ENCODE measurements at regions not wholly inside any gene's neighbourhood (a gene's known extent, or its start where the extent isn't known, plus 50 kb on each side); places are given as distances from the start of the nearest gene placed in this dataset.

GRCh38 chr16:51822471-51822870, 671.4 kb upstream of the SALL1 start:
- H3K9me3 Mint-ChIP-seq: no peaks in the 10 kb centered on the region
- no peaks in the 10 kb centered on the region for H3K36me3 Mint-ChIP-seq (ENCODE audit: low read depth)
- H3K27ac Mint-ChIP-seq: peak overlapping the region; percentile 76
- DNase-seq: no peak
- no peaks in the 10 kb centered on the region for H3K27me3 Mint-ChIP-seq (ENCODE audit: low read depth, poor library complexity)
- no peak for TF ChIP-seq CTCF (IDR thresholded peaks at IDR 0.05)
- no peak overlapping the region for H3K4me3 Mint-ChIP-seq
- peaks cover 42% of the 10 kb centered on the region for H3K4me1 Mint-ChIP-seq

DNA sequence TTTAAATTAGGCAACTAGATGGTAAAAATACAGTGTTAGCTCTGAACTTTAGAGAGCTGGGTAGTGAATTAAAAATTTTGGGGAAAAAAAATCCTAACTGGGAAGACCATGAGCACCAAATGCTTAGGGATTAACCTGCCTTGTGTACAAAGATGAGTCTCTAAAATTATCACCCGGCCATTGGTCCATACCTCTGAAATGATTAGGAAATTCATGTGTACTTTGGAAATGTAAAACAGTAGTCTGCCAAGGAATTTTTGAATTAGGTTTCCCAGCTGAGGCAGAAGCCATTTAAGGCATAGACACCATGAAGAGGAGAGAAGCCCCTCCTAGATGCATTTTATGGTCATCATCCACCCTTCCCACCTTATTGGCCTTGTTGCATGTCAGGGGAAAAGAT, 670.5 kb upstream of the SALL1 start:
- DNase-seq: no peak
- no peak overlapping the region for H3K27ac Mint-ChIP-seq
- peaks cover 42% of the 10 kb centered on the region for H3K4me1 Mint-ChIP-seq
- H3K9me3 Mint-ChIP-seq: no peaks in the 10 kb centered on the region
- no peak overlapping the region for H3K4me3 Mint-ChIP-seq
- H3K36me3 Mint-ChIP-seq (ENCODE audit: low read depth): no peaks in the 10 kb centered on the region
- H3K27me3 Mint-ChIP-seq (ENCODE audit: low read depth, poor library complexity): no peaks in the 10 kb centered on the region
- TF ChIP-seq CTCF (IDR thresholded peaks at IDR 0.05): no peak

- DNase-seq: no peak
- H3K36me3 Mint-ChIP-seq (ENCODE audit: low read depth): no peaks in the 10 kb centered on the region
- TF ChIP-seq CTCF (IDR thresholded peaks at IDR 0.05): no peak
- H3K9me3 Mint-ChIP-seq: no peaks in the 10 kb centered on the region
- no peaks in the 10 kb centered on the region for H3K27me3 Mint-ChIP-seq (ENCODE audit: low read depth, poor library complexity)
- no peak overlapping the region for H3K27ac Mint-ChIP-seq
- no peak overlapping the region for H3K4me3 Mint-ChIP-seq
- peaks cover 42% of the 10 kb centered on the region for H3K4me1 Mint-ChIP-seq
These were observed 669.1 kb upstream of the SALL1 start for GRCh38 chr16:51820176-51820575.

DNA sequence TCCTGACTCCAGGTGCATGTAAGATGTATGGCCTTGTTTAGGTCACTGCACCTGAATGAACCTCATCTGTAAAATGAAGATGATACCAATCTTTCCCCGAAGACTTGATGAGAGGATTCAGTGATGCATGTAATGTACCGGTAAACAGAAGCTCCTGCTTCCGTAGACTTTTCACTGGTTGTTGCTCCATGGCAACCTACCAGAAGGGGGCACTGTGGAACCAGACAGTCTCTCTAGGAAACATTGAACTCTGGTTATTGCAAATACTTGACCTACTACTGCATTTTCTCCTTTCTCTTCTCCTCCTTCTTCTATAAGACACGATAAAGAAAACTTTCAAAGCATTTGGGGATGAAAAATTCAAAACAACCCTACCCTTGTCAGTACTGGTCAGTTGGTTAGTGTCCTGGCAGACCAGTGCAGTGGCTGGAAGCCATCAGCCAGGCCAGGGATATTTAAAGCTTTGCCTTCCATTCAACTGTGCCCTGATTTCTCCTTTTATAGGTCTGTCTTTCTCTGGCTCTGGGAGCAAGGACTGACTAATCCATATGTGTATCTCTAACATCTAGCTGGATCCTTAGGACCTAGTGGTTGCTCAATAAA, 667.4 kb upstream of the SALL1 start:
- Mint-ChIP-seq H3K4me1 (peaks cover 42% of the 10 kb centered on the region), H3K36me3 (ENCODE audit: low read depth) (peaks cover 4% of the 10 kb centered on the region)
- TF ChIP-seq CTCF (IDR thresholded peaks at IDR 0.05): peak; percentile 83

GRCh38 chr16:51816929-51817328, 665.9 kb upstream of the SALL1 start:
- Mint-ChIP-seq H3K4me1 (peaks cover 26% of the 10 kb centered on the region), H3K36me3 (ENCODE audit: low read depth) (peaks cover 7% of the 10 kb centered on the region), H3K4me3 (no peak overlapping the region), H3K9me3 (peaks cover 8% of the 10 kb centered on the region), H3K27me3 (ENCODE audit: low read depth, poor library complexity) (no peaks in the 10 kb centered on the region), H3K27ac (no peak overlapping the region)
- DNase-seq: no peak
- TF ChIP-seq CTCF (IDR thresholded peaks at IDR 0.05): no peak

More for the DNA sequence above, 667.4 kb upstream of the SALL1 start:
- H3K27me3 Mint-ChIP-seq (ENCODE audit: low read depth, poor library complexity): no peaks in the 10 kb centered on the region
- no peak overlapping the region for H3K4me3 Mint-ChIP-seq
- no peak overlapping the region for H3K27ac Mint-ChIP-seq
- DNase-seq: peak; percentile 75
- H3K9me3 Mint-ChIP-seq: peaks cover 5% of the 10 kb centered on the region

GRCh38 chr16:51815523-51815922, 664.5 kb upstream of the SALL1 start:
- Mint-ChIP-seq H3K27me3 (ENCODE audit: low read depth, poor library complexity) (no peaks in the 10 kb centered on the region), H3K27ac (no peak overlapping the region), H3K9me3 (peaks cover 8% of the 10 kb centered on the region), H3K4me1 (peaks cover 17% of the 10 kb centered on the region), H3K4me3 (no peak overlapping the region), H3K36me3 (ENCODE audit: low read depth) (peaks cover 7% of the 10 kb centered on the region)
- TF ChIP-seq CTCF (IDR thresholded peaks at IDR 0.05): no peak
- no peak for DNase-seq
